ENCODE measurements at regions not wholly inside any gene's neighbourhood (a gene's known extent, or its start where the extent isn't known, plus 50 kb on each side); places are given as distances from the start of the nearest gene placed in this dataset.

GRCh38 chr5:139740138-139740991 lies 55.2 kb upstream of the PSD2 start:
- Histone ChIP-seq H3K27me3 (ENCODE audit: insufficient read depth, low read length) (no peaks in the 10 kb centered on the region), H3K9ac (ENCODE audit: low read length) (no peak overlapping the region), H3K79me2 (ENCODE audit: control insufficient read depth, insufficient read depth, low read length, poor library complexity) (no peaks in the 10 kb centered on the region), H4K12ac (ENCODE audit: low read depth, low read length) (no peak overlapping the region), H3K4me1 (ENCODE audit: control insufficient read depth in 1 of 2, insufficient read depth in 2 of 2, low read length in 2 of 2) (peaks cover 5 to 10% of the 10 kb centered on the region in 2 experiments), H2BK5ac (ENCODE audit: low read depth, low read length, poor library complexity) (no peak overlapping the region), H4K8ac (ENCODE audit: low read depth, low read length) (no peak overlapping the region), H3K4ac (ENCODE audit: low read depth, low read length) (no peak overlapping the region), H2BK120ac (ENCODE audit: insufficient read depth, low read length, poor library complexity) (no peak overlapping the region), H2BK12ac (ENCODE audit: low read length) (no peak overlapping the region), H3K9me3 (ENCODE audit: insufficient read depth, low read depth, low read length) (peaks cover 1% of the 10 kb centered on the region), H3K4me2 (ENCODE audit: low read length) (no peak overlapping the region), H3K36me3 (ENCODE audit: control insufficient read depth in 1 of 2, insufficient read depth in 2 of 2, low read length in 2 of 2) (no peaks in the 10 kb centered on the region), H3K27ac (ENCODE audit: low read depth, low read length) (no peak overlapping the region), H3K14ac (ENCODE audit: low read length) (no peak overlapping the region), H3K79me1 (ENCODE audit: low read length) (no peaks in the 10 kb centered on the region), H4K91ac (ENCODE audit: low read depth, low read length) (no peak overlapping the region), H2AFZ (ENCODE audit: insufficient read depth, low read length, poor library complexity) (no peak overlapping the region), H3K4me3 (ENCODE audit: low read depth, low read length) (no peak overlapping the region), H3K18ac (ENCODE audit: low read length) (no peak overlapping the region), H3K23ac (ENCODE audit: low read length) (no peak overlapping the region), H2AK5ac (ENCODE audit: low read length) (no peak overlapping the region)
- no peak for DNase-seq
- WGBS (ENCODE audit: extremely low coverage, insufficient coverage, insufficient read length), result no CpG with 5 or more reads among the region's 19 CpGs

- H3K4me3 ChIP-seq (ENCODE audit: low read depth, low read length), result no peak overlapping the region
- H3K4me2 ChIP-seq (ENCODE audit: low read length), result no peak overlapping the region
- WGBS (ENCODE audit: extremely low coverage, insufficient coverage, insufficient read length), result no CpG with 5 or more reads among the region's 6 CpGs
- H3K4ac ChIP-seq (ENCODE audit: low read depth, low read length), result no peak overlapping the region
- no peaks in the 10 kb centered on the region for H3K27me3 ChIP-seq (ENCODE audit: insufficient read depth, low read length)
- no peak overlapping the region for H2BK12ac ChIP-seq (ENCODE audit: low read length)
- H3K27ac ChIP-seq (ENCODE audit: low read depth, low read length), result no peak overlapping the region
- no peaks in the 10 kb centered on the region for H3K79me2 ChIP-seq (ENCODE audit: control insufficient read depth, insufficient read depth, low read length, poor library complexity)
- H3K36me3 ChIP-seq (ENCODE audit: control insufficient read depth in 1 of 2, insufficient read depth in 2 of 2, low read length in 2 of 2), result no peaks in the 10 kb centered on the region
- no peak overlapping the region for H2BK120ac ChIP-seq (ENCODE audit: insufficient read depth, low read length, poor library complexity)
- H2BK5ac ChIP-seq (ENCODE audit: low read depth, low read length, poor library complexity), result no peak overlapping the region
- no peak overlapping the region for H3K9ac ChIP-seq (ENCODE audit: low read length)
- H3K23ac ChIP-seq (ENCODE audit: low read length), result no peak overlapping the region
- H3K18ac ChIP-seq (ENCODE audit: low read length), result no peak overlapping the region
- no peak overlapping the region for H4K91ac ChIP-seq (ENCODE audit: low read depth, low read length)
- DNase-seq, result no peak
- no peak overlapping the region for H2AFZ ChIP-seq (ENCODE audit: insufficient read depth, low read length, poor library complexity)
- no peaks in the 10 kb centered on the region for H3K79me1 ChIP-seq (ENCODE audit: low read length)
- peaks cover 1% of the 10 kb centered on the region for H3K9me3 ChIP-seq (ENCODE audit: insufficient read depth, low read depth, low read length)
- no peak overlapping the region for H4K12ac ChIP-seq (ENCODE audit: low read depth, low read length)
- no peak overlapping the region for H3K14ac ChIP-seq (ENCODE audit: low read length)
- H2AK5ac ChIP-seq (ENCODE audit: low read length), result no peak overlapping the region
- H4K8ac ChIP-seq (ENCODE audit: low read depth, low read length), result no peak overlapping the region
- peaks cover 9 to 17% of the 10 kb centered on the region in 2 experiments for H3K4me1 ChIP-seq (ENCODE audit: control insufficient read depth in 1 of 2, insufficient read depth in 2 of 2, low read length in 2 of 2)
Observed at GRCh38 chr5:139740992-139741672, 54.5 kb upstream of the PSD2 start.

GRCh38 chr5:139741823-139742172 lies 53.8 kb upstream of the PSD2 start:
- Histone ChIP-seq H3K4me3 (ENCODE audit: low read depth, low read length) (no peak overlapping the region), H2AFZ (ENCODE audit: insufficient read depth, low read length, poor library complexity) (no peak overlapping the region), H3K4me1 (ENCODE audit: control insufficient read depth in 1 of 2, insufficient read depth in 2 of 2, low read length in 2 of 2) (peaks cover 14 to 22% of the 10 kb centered on the region in 2 experiments), H3K79me1 (ENCODE audit: low read length) (peaks cover 2% of the 10 kb centered on the region), H2BK5ac (ENCODE audit: low read depth, low read length, poor library complexity) (no peak overlapping the region), H3K4me2 (ENCODE audit: low read length) (no peak overlapping the region), H2BK12ac (ENCODE audit: low read length) (no peak overlapping the region), H3K27me3 (ENCODE audit: insufficient read depth, low read length) (peaks cover under 1% of the 10 kb centered on the region), H3K9me3 (ENCODE audit: insufficient read depth, low read depth, low read length) (peaks cover 1% of the 10 kb centered on the region), H3K18ac (ENCODE audit: low read length) (no peak overlapping the region), H3K4ac (ENCODE audit: low read depth, low read length) (no peak overlapping the region), H4K91ac (ENCODE audit: low read depth, low read length) (no peak overlapping the region), H4K12ac (ENCODE audit: low read depth, low read length) (no peak overlapping the region), H2AK5ac (ENCODE audit: low read length) (no peak overlapping the region), H3K79me2 (ENCODE audit: control insufficient read depth, insufficient read depth, low read length, poor library complexity) (no peaks in the 10 kb centered on the region), H4K8ac (ENCODE audit: low read depth, low read length) (no peak overlapping the region), H3K14ac (ENCODE audit: low read length) (no peak overlapping the region), H3K36me3 (ENCODE audit: control insufficient read depth in 1 of 2, insufficient read depth in 2 of 2, low read length in 2 of 2) (no peaks in the 10 kb centered on the region), H3K9ac (ENCODE audit: low read length) (no peak overlapping the region), H3K27ac (ENCODE audit: low read depth, low read length) (no peak overlapping the region), H3K23ac (ENCODE audit: low read length) (no peak overlapping the region), H2BK120ac (ENCODE audit: insufficient read depth, low read length, poor library complexity) (no peak overlapping the region)
- WGBS (ENCODE audit: extremely low coverage, insufficient coverage, insufficient read length), result no CpG with 5 or more reads among the region's 3 CpGs
- DNase-seq, result no peak

GRCh38 chr5:139742173-139742903 lies 53.3 kb upstream of the PSD2 start:
- H2BK5ac ChIP-seq (ENCODE audit: low read depth, low read length, poor library complexity), result no peak overlapping the region
- H3K79me1 ChIP-seq (ENCODE audit: low read length), result peaks cover 4% of the 10 kb centered on the region
- H3K4ac ChIP-seq (ENCODE audit: low read depth, low read length), result no peak overlapping the region
- peaks cover 19 to 28% of the 10 kb centered on the region in 2 experiments for H3K4me1 ChIP-seq (ENCODE audit: control insufficient read depth in 1 of 2, insufficient read depth in 2 of 2, low read length in 2 of 2)
- no peak overlapping the region for H3K14ac ChIP-seq (ENCODE audit: low read length)
- no peak overlapping the region for H3K4me2 ChIP-seq (ENCODE audit: low read length)
- H3K9me3 ChIP-seq (ENCODE audit: insufficient read depth, low read depth, low read length), result peaks cover 1% of the 10 kb centered on the region
- H2AK5ac ChIP-seq (ENCODE audit: low read length), result no peak overlapping the region
- no peak overlapping the region for H3K18ac ChIP-seq (ENCODE audit: low read length)
- H3K27ac ChIP-seq (ENCODE audit: low read depth, low read length), result no peak overlapping the region
- no peaks in the 10 kb centered on the region for H3K36me3 ChIP-seq (ENCODE audit: control insufficient read depth in 1 of 2, insufficient read depth in 2 of 2, low read length in 2 of 2)
- no peak overlapping the region for H4K12ac ChIP-seq (ENCODE audit: low read depth, low read length)
- H4K8ac ChIP-seq (ENCODE audit: low read depth, low read length), result no peak overlapping the region
- no peak overlapping the region for H3K23ac ChIP-seq (ENCODE audit: low read length)
- no peak overlapping the region for H2BK12ac ChIP-seq (ENCODE audit: low read length)
- no peak overlapping the region for H3K4me3 ChIP-seq (ENCODE audit: low read depth, low read length)
- peaks cover 5% of the 10 kb centered on the region for H3K27me3 ChIP-seq (ENCODE audit: insufficient read depth, low read length)
- no peak overlapping the region for H4K91ac ChIP-seq (ENCODE audit: low read depth, low read length)
- H2BK120ac ChIP-seq (ENCODE audit: insufficient read depth, low read length, poor library complexity), result no peak overlapping the region
- no peak for DNase-seq
- H3K79me2 ChIP-seq (ENCODE audit: control insufficient read depth, insufficient read depth, low read length, poor library complexity), result no peaks in the 10 kb centered on the region
- no peak overlapping the region for H3K9ac ChIP-seq (ENCODE audit: low read length)
- H2AFZ ChIP-seq (ENCODE audit: insufficient read depth, low read length, poor library complexity), result no peak overlapping the region
- no CpG with 5 or more reads among the region's 14 CpGs for WGBS (ENCODE audit: extremely low coverage, insufficient coverage, insufficient read length)
